CD14-positive monocyte (primary cell): ENCODE measurements at regions not wholly inside any gene's neighbourhood (a gene's known extent, or its start where the extent isn't known, plus 50 kb on each side); places are given as distances from the start of the nearest gene placed in this dataset.

Experiments used
- DNase-seq, 3 donors: peaks; one replicate each; pipeline ENCODE4 v3.0.0-alpha.2; 2011 to 2022
- H2AFZ ChIP-seq: 2 replicates; pipeline ENCODE4 v1.6.0; 2012; ENCODE audit warnings: mild to moderate bottlenecking, low read depth, low read length, inconsistent platforms; ENCODE audit not compliant: insufficient read depth, poor library complexity, severe bottlenecking
- H3K27ac ChIP-seq, 2 donors: 1 replicate in 1 of 2; 2 replicates in 1 of 2; pipeline ENCODE4 v1.5.1; 2012 to 2013; ENCODE audit warnings: low read length in 2 of 2, control low read depth in 1 of 2, inconsistent platforms in 1 of 2, low read depth in 1 of 2, mild to moderate bottlenecking in 1 of 2
- H3K27me3 ChIP-seq, 2 donors: one replicate each; pipeline versions ENCODE4 v1.6.0 to v1.6.1; 2011 to 2013; ENCODE audit warnings: low read length in 2 of 2; ENCODE audit not compliant: control insufficient read depth in 2 of 2, insufficient read depth in 2 of 2
- H3K36me3 ChIP-seq, 2 donors: replicated peaks in 1 of 2; 1 replicate in 1 of 2; 2 replicates in 1 of 2; pipeline versions ENCODE4 v1.5.1 to v1.6.1; 2012 to 2013; ENCODE audit warnings: low read length in 2 of 2, control low read depth in 1 of 2, inconsistent platforms in 1 of 2, mild to moderate bottlenecking in 1 of 2; ENCODE audit not compliant: insufficient read depth in 2 of 2, control insufficient read depth in 1 of 2
- H3K4me1 ChIP-seq, 2 donors: 1 replicate in 1 of 2; 2 replicates in 1 of 2; pipeline versions ENCODE4 v1.5.1 to v1.6.1; 2012 to 2013; ENCODE audit warnings: low read length in 2 of 2, control low read depth in 1 of 2, inconsistent platforms in 1 of 2, mild to moderate bottlenecking in 1 of 2, moderate library complexity in 1 of 2; ENCODE audit not compliant: insufficient read depth in 2 of 2, control insufficient read depth in 1 of 2
- H3K4me2 ChIP-seq: replicated peaks from 2 replicates; pipeline ENCODE3; 2012; ENCODE audit warnings: low read length, moderate library complexity, mild to moderate bottlenecking; ENCODE audit not compliant: poor library complexity, severe bottlenecking; ENCODE audit errors: extremely low read depth
- H3K4me3 ChIP-seq, 3 experiments: fragments of 200-600 bp in 1 of 3; sonication (generic) in 1 of 3; replicated peaks in 1 of 3; 1 replicate in 2 of 3; 2 replicates in 1 of 3; pipeline ENCODE4 v1.5.1; 2011 to 2013; ENCODE audit warnings: low read length in 3 of 3, mild to moderate bottlenecking in 3 of 3, control low read depth in 2 of 3, low read depth in 2 of 3, inconsistent platforms in 1 of 3, moderate library complexity in 1 of 3
- H3K79me2 ChIP-seq: 2 replicates; pipeline ENCODE4 v1.6.0; 2012; ENCODE audit warnings: mild to moderate bottlenecking, control low read depth, inconsistent platforms, low read length, moderate library complexity; ENCODE audit not compliant: insufficient read depth
- H3K9ac ChIP-seq: 2 replicates; pipeline ENCODE4 v1.6.0; 2017; ENCODE audit warnings: low read length, mild to moderate bottlenecking; ENCODE audit not compliant: insufficient read depth, poor library complexity, severe bottlenecking
- H3K9me3 ChIP-seq, 2 donors: replicated peaks in 1 of 2; 1 replicate in 1 of 2; 2 replicates in 1 of 2; pipeline versions ENCODE4 v1.5.1 to v1.6.1; 2012 to 2013; ENCODE audit warnings: low read length in 2 of 2, control low read depth in 1 of 2; ENCODE audit not compliant: control insufficient read depth in 1 of 2, insufficient read depth in 1 of 2
- H4K20me1 ChIP-seq: 2 replicates; pipeline ENCODE4 v1.6.0; 2012; ENCODE audit warnings: mild to moderate bottlenecking, low read length, control low read depth, moderate library complexity; ENCODE audit not compliant: insufficient read depth
- H3K27ac Mint-ChIP-seq, 7 donors: one replicate each; pipeline ENCODE4 v1.8.0; 2020; ENCODE audit warnings: mild to moderate bottlenecking in 7 of 7, mixed read lengths in 7 of 7, moderate library complexity in 6 of 7, inconsistent platforms in 2 of 7
- H3K27me3 Mint-ChIP-seq, 3 donors: one replicate each; pipeline ENCODE4 v1.8.0; 2021 to 2022; ENCODE audit warnings: low read depth in 3 of 3, mild to moderate bottlenecking in 3 of 3, mixed read lengths in 3 of 3, moderate library complexity in 3 of 3, inconsistent platforms in 1 of 3
- H3K36me3 Mint-ChIP-seq, 2 donors: one replicate each; pipeline ENCODE4 v1.8.0; 2020; ENCODE audit warnings: mixed read lengths in 2 of 2, inconsistent platforms in 1 of 2, mild to moderate bottlenecking in 1 of 2
- H3K4me1 Mint-ChIP-seq: one replicate; pipeline ENCODE4 v1.8.0; 2020; ENCODE audit warnings: mild to moderate bottlenecking, mixed read lengths
- H3K4me3 Mint-ChIP-seq, 2 donors: one replicate each; pipeline ENCODE4 v1.8.0; 2020; ENCODE audit warnings: mild to moderate bottlenecking in 2 of 2, mixed read lengths in 2 of 2, moderate library complexity in 1 of 2
- H3K9me3 Mint-ChIP-seq, 7 donors: one replicate each; pipeline ENCODE4 v1.8.0; 2020 to 2022; ENCODE audit warnings: mixed read lengths in 7 of 7, mild to moderate bottlenecking in 6 of 7, moderate library complexity in 6 of 7, inconsistent platforms in 2 of 7
- WGBS: methylation state at CpG from one replicate; pipeline ENCODE4 v1.1.5; 2013; ENCODE audit warnings: missing lambda C conversion rate; ENCODE audit not compliant: insufficient coverage; 5-methylcytosine and 5-hydroxymethylcytosine counted together
- intact Hi-C, 2 donors: fragments of 100-400 bp; cut with micrococcal nuclease; formaldehyde crosslinking; loops; one replicate each; pipeline versions ENCODE4 v1.15.0 to v1.15.1; 2023
- TF ChIP-seq, protein P1 (sequence below): fragments of 200-600 bp; IDR thresholded peaks from one replicate; pipeline ENCODE4 v1.8.0; 2022; ENCODE audit warnings: antibody characterized with exemption, mild to moderate bottlenecking

DNA sequence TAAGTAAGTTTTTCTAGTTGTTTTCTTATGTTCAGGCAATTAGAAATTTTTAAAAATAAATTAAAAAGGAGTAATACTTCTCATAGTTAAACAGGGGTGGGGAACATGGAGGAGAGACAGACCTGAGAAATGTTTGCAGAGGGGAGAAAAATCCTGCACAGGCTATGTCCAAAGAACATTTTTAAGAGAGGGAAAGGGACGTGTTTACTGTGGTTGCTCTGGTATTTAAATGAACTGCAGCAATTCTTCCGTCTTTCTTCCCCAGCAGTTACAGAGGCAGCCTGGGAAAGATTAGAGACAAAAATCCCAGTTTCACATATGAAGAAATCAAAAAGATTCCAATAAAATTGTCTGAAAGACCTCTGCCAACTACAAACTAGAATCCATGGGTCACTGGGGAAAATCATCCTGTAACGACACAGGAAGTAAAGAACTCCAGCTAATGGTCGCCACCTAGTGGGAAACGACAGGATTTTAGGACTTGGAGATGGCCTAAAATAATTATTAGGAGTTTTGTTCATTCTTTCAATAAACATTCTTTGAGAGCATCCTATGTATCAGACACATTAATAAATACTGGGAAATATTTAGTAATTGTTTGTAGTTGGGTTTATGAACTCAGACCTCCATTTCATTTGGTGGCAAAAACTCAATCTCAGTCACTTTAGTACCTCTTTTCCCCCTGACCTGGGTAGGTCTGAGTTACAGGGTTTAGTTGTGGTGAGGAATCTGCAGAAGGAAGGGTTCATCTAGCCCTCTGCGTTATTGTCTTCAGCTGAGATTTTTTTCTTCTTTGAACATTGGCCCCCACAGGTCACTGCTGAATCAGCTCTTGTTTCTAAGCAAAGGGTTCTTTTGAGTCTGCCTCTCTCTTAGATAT lies 69.9 kb upstream of the GOLIM4 start:
- H3K4me3 Mint-ChIP-seq = peak overlapping the region; percentile 53 to 83
- H3K9me3 Mint-ChIP-seq = peaks cover 0 to 3% (median 0%) of the 10 kb centered on the region in 7 donors

DNA sequence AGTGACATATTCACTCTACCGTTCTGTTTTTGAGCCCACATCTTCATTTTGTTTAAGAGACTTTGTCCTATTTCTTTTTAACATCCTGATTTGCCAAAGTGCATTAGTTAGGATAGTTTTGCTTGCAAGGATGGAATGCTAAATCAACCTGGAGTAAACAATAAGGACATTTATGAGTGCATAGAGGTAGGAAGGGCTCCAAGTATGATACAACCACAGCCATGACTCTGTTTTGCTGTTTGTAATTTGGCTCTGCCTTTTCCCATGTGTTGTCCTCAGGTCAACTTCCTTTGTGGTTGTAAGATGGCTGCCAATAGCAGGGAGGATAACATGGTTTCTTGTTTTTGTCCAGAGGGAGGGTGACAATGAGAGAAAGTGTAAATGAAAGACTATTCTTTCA lies 66.4 kb upstream of the GOLIM4 start:
- Mint-ChIP-seq H3K9me3 (peaks cover 0 to 3% (median 0%) of the 10 kb centered on the region in 7 donors), H3K36me3 (no peaks in the 10 kb centered on the region), H3K27ac (no peak overlapping the region), H3K4me3 (no peak overlapping the region), H3K27me3 (peaks cover 0 to 2% (median 0%) of the 10 kb centered on the region in 3 donors), H3K4me1 (peaks cover 8% of the 10 kb centered on the region)
- peaks cover 0 to 3% of the 10 kb centered on the region in 2 donors for H3K4me1 ChIP-seq
- H3K9ac ChIP-seq = no peak overlapping the region
- peak overlapping the region; percentile 55 for H2AFZ ChIP-seq
- intact Hi-C loops = no loop called here
- H3K36me3 ChIP-seq = no peaks in the 10 kb centered on the region
- H3K9me3 ChIP-seq = no peaks in the 10 kb centered on the region
- no peaks in the 10 kb centered on the region for H3K79me2 ChIP-seq
- no peaks in the 10 kb centered on the region for H4K20me1 ChIP-seq
- WGBS = no CpG with 5 or more reads among the region's 1 CpG
- no peaks in the 10 kb centered on the region for H3K27me3 ChIP-seq
- H3K4me2 ChIP-seq = no peak overlapping the region
- TF ChIP-seq, protein P1, sequence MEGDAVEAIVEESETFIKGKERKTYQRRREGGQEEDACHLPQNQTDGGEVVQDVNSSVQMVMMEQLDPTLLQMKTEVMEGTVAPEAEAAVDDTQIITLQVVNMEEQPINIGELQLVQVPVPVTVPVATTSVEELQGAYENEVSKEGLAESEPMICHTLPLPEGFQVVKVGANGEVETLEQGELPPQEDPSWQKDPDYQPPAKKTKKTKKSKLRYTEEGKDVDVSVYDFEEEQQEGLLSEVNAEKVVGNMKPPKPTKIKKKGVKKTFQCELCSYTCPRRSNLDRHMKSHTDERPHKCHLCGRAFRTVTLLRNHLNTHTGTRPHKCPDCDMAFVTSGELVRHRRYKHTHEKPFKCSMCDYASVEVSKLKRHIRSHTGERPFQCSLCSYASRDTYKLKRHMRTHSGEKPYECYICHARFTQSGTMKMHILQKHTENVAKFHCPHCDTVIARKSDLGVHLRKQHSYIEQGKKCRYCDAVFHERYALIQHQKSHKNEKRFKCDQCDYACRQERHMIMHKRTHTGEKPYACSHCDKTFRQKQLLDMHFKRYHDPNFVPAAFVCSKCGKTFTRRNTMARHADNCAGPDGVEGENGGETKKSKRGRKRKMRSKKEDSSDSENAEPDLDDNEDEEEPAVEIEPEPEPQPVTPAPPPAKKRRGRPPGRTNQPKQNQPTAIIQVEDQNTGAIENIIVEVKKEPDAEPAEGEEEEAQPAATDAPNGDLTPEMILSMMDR = no peak
- H3K4me3 ChIP-seq = no peak overlapping the region
- H3K27ac ChIP-seq = no peak overlapping the region
- DNase-seq = no peak

More for the DNA sequence above, 69.9 kb upstream of the GOLIM4 start:
- H3K36me3 ChIP-seq = no peaks in the 10 kb centered on the region
- peak overlapping the region; percentile 70 for H2AFZ ChIP-seq
- peak overlapping the region; percentile 48 for H3K4me2 ChIP-seq
- peaks cover 0 to 3% of the 10 kb centered on the region in 2 donors for H3K4me1 ChIP-seq
- peaks cover 3% of the 10 kb centered on the region for H3K4me1 Mint-ChIP-seq
- no peaks in the 10 kb centered on the region for H3K9me3 ChIP-seq
- TF ChIP-seq, protein P1 = peak; percentile 74
- H4K20me1 ChIP-seq = no peaks in the 10 kb centered on the region
- WGBS = no CpG with 5 or more reads among the region's 6 CpGs
- no peak overlapping the region for H3K27ac ChIP-seq
- DNase-seq = peak; percentile 33 to 56 (median 48)
- no peaks in the 10 kb centered on the region for H3K36me3 Mint-ChIP-seq
- intact Hi-C loops = loop anchor here (2.0 to 5.0 kb wide), 2 partner anchors 117 to 118 kb away; no protein-coding TSS in a partner anchor
- no peaks in the 10 kb centered on the region for H3K27me3 ChIP-seq
- no peak overlapping the region for H3K27ac Mint-ChIP-seq
- no peak overlapping the region for H3K9ac ChIP-seq
- peak overlapping the region in 1 of 3 experiments; percentile 28 for H3K4me3 ChIP-seq
- H3K27me3 Mint-ChIP-seq = peaks cover 0 to 3% (median 2%) of the 10 kb centered on the region in 3 donors
- no peaks in the 10 kb centered on the region for H3K79me2 ChIP-seq
